H9 (cell line): ENCODE measurements at regions not wholly inside any gene's neighbourhood (a gene's known extent, or its start where the extent isn't known, plus 50 kb on each side); places are given as distances from the start of the nearest gene placed in this dataset.

Source experiments
- DNase-seq: peaks from one replicate; pipeline ENCODE4 v3.0.0-alpha.2; 2017
- H2AFZ ChIP-seq: one replicate; pipeline ENCODE4 v1.6.1; 2013; ENCODE audit warnings: mild to moderate bottlenecking, low read length, control low read depth, moderate library complexity
- H2AK5ac ChIP-seq: 2 replicates; pipeline ENCODE4 v1.6.1; 2013; ENCODE audit warnings: low read length, control low read depth, mixed read lengths; ENCODE audit not compliant: insufficient read length
- H2BK120ac ChIP-seq: one replicate; pipeline ENCODE4 v1.6.1; 2013; ENCODE audit warnings: low read depth, mild to moderate bottlenecking, low read length, control low read depth, inconsistent platforms; ENCODE audit not compliant: poor library complexity, severe bottlenecking
- H2BK12ac ChIP-seq: 2 replicates; pipeline ENCODE4 v1.6.1; 2013; ENCODE audit warnings: low read length, control low read depth, mixed read lengths, low read depth; ENCODE audit not compliant: insufficient read length
- H2BK15ac ChIP-seq: 2 replicates; pipeline ENCODE4 v1.6.1; 2013; ENCODE audit warnings: low read depth, low read length, control low read depth
- H2BK20ac ChIP-seq: one replicate; pipeline ENCODE4 v1.6.1; 2013; ENCODE audit warnings: low read depth, mild to moderate bottlenecking, low read length, control low read depth, inconsistent platforms; ENCODE audit not compliant: poor library complexity, severe bottlenecking
- H2BK5ac ChIP-seq: 2 replicates; pipeline ENCODE4 v1.6.1; 2013; ENCODE audit warnings: low read length, control low read depth, mixed read lengths; ENCODE audit not compliant: insufficient read length
- H3K14ac ChIP-seq: 2 replicates; pipeline ENCODE4 v1.6.1; 2013; ENCODE audit warnings: low read length, control low read depth; ENCODE audit not compliant: insufficient read depth
- H3K18ac ChIP-seq: 2 replicates; pipeline ENCODE4 v1.6.1; 2013; ENCODE audit warnings: low read depth, mild to moderate bottlenecking, mixed read lengths, low read length, control low read depth; ENCODE audit not compliant: insufficient read length
- H3K23ac ChIP-seq: 2 replicates; pipeline ENCODE4 v1.6.1; 2013; ENCODE audit warnings: low read length, control low read depth, mixed read lengths, low read depth; ENCODE audit not compliant: insufficient read length
- H3K23me2 ChIP-seq: 2 replicates; pipeline ENCODE4 v1.6.1; 2013; ENCODE audit warnings: low read depth, mild to moderate bottlenecking, mixed read lengths, low read length, control low read depth; ENCODE audit not compliant: insufficient read length, poor library complexity, severe bottlenecking
- H3K27ac ChIP-seq: 2 replicates; pipeline ENCODE4 v1.5.1; 2013; ENCODE audit warnings: low read length, control low read depth, mixed read lengths, low read depth; ENCODE audit not compliant: insufficient read length
- H3K27me3 ChIP-seq: 2 replicates; pipeline ENCODE4 v1.6.1; 2013; ENCODE audit warnings: low read length, control low read depth, inconsistent platforms; ENCODE audit not compliant: insufficient read depth
- H3K4ac ChIP-seq: 2 replicates; pipeline ENCODE4 v1.6.1; 2013; ENCODE audit warnings: low read depth, mild to moderate bottlenecking, control low read depth, inconsistent platforms, low read length, moderate library complexity
- H3K4me1 ChIP-seq: 2 replicates; pipeline ENCODE4 v1.6.1; 2013; ENCODE audit warnings: low read length, control low read depth, inconsistent platforms; ENCODE audit not compliant: insufficient read depth
- H3K4me2 ChIP-seq: 2 replicates; pipeline ENCODE4 v1.6.1; 2013; ENCODE audit warnings: low read length, control low read depth, mixed read lengths; ENCODE audit not compliant: insufficient read length, insufficient read depth
- H3K56ac ChIP-seq: 2 replicates; pipeline ENCODE4 v1.6.1; 2013; ENCODE audit warnings: low read depth, mild to moderate bottlenecking, mixed read lengths, low read length, control low read depth; ENCODE audit not compliant: insufficient read length
- H3K79me1 ChIP-seq: 2 replicates; pipeline ENCODE4 v1.6.1; 2013; ENCODE audit warnings: low read depth, mild to moderate bottlenecking, moderate library complexity, low read length, control low read depth, inconsistent platforms; ENCODE audit not compliant: insufficient read depth, poor library complexity, severe bottlenecking
- H3K79me2 ChIP-seq: 2 replicates; pipeline ENCODE4 v1.6.1; 2013; ENCODE audit warnings: low read length, control low read depth, inconsistent platforms; ENCODE audit not compliant: insufficient read depth
- H3K9ac ChIP-seq: 2 replicates; pipeline ENCODE4 v1.6.1; 2013; ENCODE audit warnings: low read length, control low read depth, mixed read lengths; ENCODE audit not compliant: insufficient read length; ENCODE audit errors: extremely low read depth
- H3K9me3 ChIP-seq: one replicate; pipeline ENCODE4 v1.6.1; 2013; ENCODE audit warnings: low read depth, low read length, inconsistent platforms; ENCODE audit not compliant: control insufficient read depth
- H3T11ph ChIP-seq: one replicate; pipeline ENCODE4 v1.6.1; 2013; ENCODE audit warnings: mild to moderate bottlenecking, low read length, control low read depth, inconsistent platforms
- H4K20me1 ChIP-seq: one replicate; pipeline ENCODE4 v1.6.1; 2013; ENCODE audit not compliant: control insufficient read depth, insufficient read length, insufficient read depth
- H4K5ac ChIP-seq: 2 replicates; pipeline ENCODE4 v1.6.1; 2013; ENCODE audit warnings: low read depth, mild to moderate bottlenecking, mixed read lengths, low read length, control low read depth; ENCODE audit not compliant: insufficient read length
- H4K8ac ChIP-seq: replicated peaks from 2 replicates; pipeline ENCODE4 v1.6.1; 2013; ENCODE audit warnings: low read length, control low read depth, mixed read lengths, low read depth; ENCODE audit not compliant: insufficient read length
- H4K91ac ChIP-seq: 2 replicates; pipeline ENCODE4 v1.6.1; 2013; ENCODE audit warnings: low read depth, mild to moderate bottlenecking, moderate library complexity, mixed read lengths, low read length, control low read depth; ENCODE audit not compliant: insufficient read length
- H3K27ac Mint-ChIP-seq, 3 experiments: 2 replicates in 2 of 3; 3 replicates in 1 of 3; pipeline ENCODE4 v1.8.0; 2020 to 2021; ENCODE audit warnings: mixed read lengths in 3 of 3, mild to moderate bottlenecking in 1 of 3, moderate library complexity in 1 of 3
- H3K27me3 Mint-ChIP-seq: 2 replicates; pipeline ENCODE4 v1.8.0; 2021; ENCODE audit warnings: low read depth, mild to moderate bottlenecking, moderate library complexity, mixed read lengths
- H3K36me3 Mint-ChIP-seq, 3 experiments: 2 replicates in 2 of 3; 3 replicates in 1 of 3; pipeline ENCODE4 v1.8.0; 2020 to 2021; ENCODE audit warnings: low read depth in 3 of 3, mixed read lengths in 3 of 3; ENCODE audit not compliant: insufficient read depth in 1 of 3
- H3K4me1 Mint-ChIP-seq, 2 experiments: 2 replicates each; pipeline ENCODE4 v1.8.0; 2020; ENCODE audit warnings: mixed read lengths in 2 of 2
- H3K4me3 Mint-ChIP-seq, 2 experiments: 2 replicates in 1 of 2; 3 replicates in 1 of 2; pipeline ENCODE4 v1.8.0; 2020 to 2021; ENCODE audit warnings: mild to moderate bottlenecking in 2 of 2, mixed read lengths in 2 of 2, moderate library complexity in 1 of 2
- H3K9me3 Mint-ChIP-seq, 2 experiments: 2 replicates in 1 of 2; 3 replicates in 1 of 2; pipeline ENCODE4 v1.8.0; 2020; ENCODE audit warnings: mild to moderate bottlenecking in 2 of 2, mixed read lengths in 2 of 2, moderate library complexity in 1 of 2
- WGBS: extraction: QIAGEN DNeasy Blood & Tissue Kit; methylation state at CpG from one replicate; pipeline ENCODE4 v1.1.7; 2013; ENCODE audit warnings: missing lambda C conversion rate, low lambda C conversion rate, mixed read lengths; ENCODE audit not compliant: insufficient read length; ENCODE audit errors: extremely low coverage; 5-methylcytosine and 5-hydroxymethylcytosine counted together
- TF ChIP-seq, protein P1 (sequence below): fragments of 200-600 bp; sonication (generic); conservative IDR thresholded peaks from 3 replicates; pipeline ENCODE4 v1.8.0; 2021; ENCODE audit warnings: antibody characterized with exemption, mild to moderate bottlenecking

DNA sequence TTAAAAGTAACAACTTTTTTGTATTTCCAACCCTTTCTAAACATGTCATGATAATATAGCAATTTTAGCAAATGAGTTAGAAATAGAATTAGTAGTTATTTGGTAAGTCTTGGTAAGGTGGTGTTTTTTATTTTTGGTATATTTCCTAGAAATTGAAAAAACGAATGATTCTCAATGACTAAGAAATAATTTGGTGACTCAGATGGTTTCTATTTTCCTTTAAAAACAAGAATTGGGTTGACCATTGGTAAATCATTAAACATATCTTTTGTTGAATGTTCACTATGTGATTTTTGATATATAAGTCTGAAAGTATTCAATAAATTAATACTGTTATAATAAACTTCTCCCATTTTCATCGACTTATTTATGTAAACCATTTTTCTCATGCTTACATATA is 206.2 kb upstream of the BANK1 start:
- no peak overlapping the region for H3K9ac ChIP-seq
- no peak overlapping the region for H4K8ac ChIP-seq
- H4K5ac ChIP-seq = no peak overlapping the region
- no peak overlapping the region for H3K4me2 ChIP-seq
- H3K27me3 Mint-ChIP-seq = no peaks in the 10 kb centered on the region
- H2BK15ac ChIP-seq = no peak overlapping the region
- no peak overlapping the region for H3K14ac ChIP-seq
- DNase-seq = no peak
- H3K56ac ChIP-seq = no peak overlapping the region
- H2BK12ac ChIP-seq = no peak overlapping the region
- no peak overlapping the region for H3K4ac ChIP-seq
- H2BK120ac ChIP-seq = no peak overlapping the region
- no peaks in the 10 kb centered on the region for H3K4me1 ChIP-seq
- no peak overlapping the region for H3T11ph ChIP-seq
- no peak overlapping the region for H3K23ac ChIP-seq
- H3K23me2 ChIP-seq = no peaks in the 10 kb centered on the region
- H3K36me3 Mint-ChIP-seq = peaks cover 0 to 4% (median 0%) of the 10 kb centered on the region in 3 experiments; a peak in 1 of 7 replicates
- TF ChIP-seq, protein P1, sequence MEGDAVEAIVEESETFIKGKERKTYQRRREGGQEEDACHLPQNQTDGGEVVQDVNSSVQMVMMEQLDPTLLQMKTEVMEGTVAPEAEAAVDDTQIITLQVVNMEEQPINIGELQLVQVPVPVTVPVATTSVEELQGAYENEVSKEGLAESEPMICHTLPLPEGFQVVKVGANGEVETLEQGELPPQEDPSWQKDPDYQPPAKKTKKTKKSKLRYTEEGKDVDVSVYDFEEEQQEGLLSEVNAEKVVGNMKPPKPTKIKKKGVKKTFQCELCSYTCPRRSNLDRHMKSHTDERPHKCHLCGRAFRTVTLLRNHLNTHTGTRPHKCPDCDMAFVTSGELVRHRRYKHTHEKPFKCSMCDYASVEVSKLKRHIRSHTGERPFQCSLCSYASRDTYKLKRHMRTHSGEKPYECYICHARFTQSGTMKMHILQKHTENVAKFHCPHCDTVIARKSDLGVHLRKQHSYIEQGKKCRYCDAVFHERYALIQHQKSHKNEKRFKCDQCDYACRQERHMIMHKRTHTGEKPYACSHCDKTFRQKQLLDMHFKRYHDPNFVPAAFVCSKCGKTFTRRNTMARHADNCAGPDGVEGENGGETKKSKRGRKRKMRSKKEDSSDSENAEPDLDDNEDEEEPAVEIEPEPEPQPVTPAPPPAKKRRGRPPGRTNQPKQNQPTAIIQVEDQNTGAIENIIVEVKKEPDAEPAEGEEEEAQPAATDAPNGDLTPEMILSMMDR = no peak
- H2BK5ac ChIP-seq = no peak overlapping the region
- H3K9me3 ChIP-seq = no peaks in the 10 kb centered on the region
- H2BK20ac ChIP-seq = no peak overlapping the region
- H3K79me1 ChIP-seq = no peaks in the 10 kb centered on the region
- peaks cover 0 to 3% of the 10 kb centered on the region in 2 experiments; a peak in 2 of 5 replicates for H3K9me3 Mint-ChIP-seq
- H3K4me1 Mint-ChIP-seq = no peaks in the 10 kb centered on the region
- H3K4me3 Mint-ChIP-seq = no peak overlapping the region
- H2AK5ac ChIP-seq = no peak overlapping the region
- H3K79me2 ChIP-seq = no peaks in the 10 kb centered on the region
- H4K20me1 ChIP-seq = no peaks in the 10 kb centered on the region
- no peak overlapping the region for H4K91ac ChIP-seq
- no peak overlapping the region for H3K27ac Mint-ChIP-seq
- no peak overlapping the region for H3K27ac ChIP-seq
- no peaks in the 10 kb centered on the region for H3K27me3 ChIP-seq
- no CpG with 5 or more reads among the region's 2 CpGs for WGBS
- H2AFZ ChIP-seq = no peak overlapping the region
- H3K18ac ChIP-seq = no peak overlapping the region
